ENCODE measurements at regions not wholly inside any gene's neighbourhood (a gene's known extent, or its start where the extent isn't known, plus 50 kb on each side); places are given as distances from the start of the nearest gene placed in this dataset.

GRCh38 chr15:79179108-79179561 lies 88.6 kb upstream of the RASGRF1 start:
- no peaks in the 10 kb centered on the region for H3K4me1 ChIP-seq (ENCODE audit: low read depth)
- no peaks in the 10 kb centered on the region for H3K9me3 ChIP-seq
- H3K36me3 ChIP-seq (ENCODE audit: low read depth), result no peaks in the 10 kb centered on the region
- ATAC-seq, result no peak
- H3K4me3 ChIP-seq, result no peak overlapping the region
- intact Hi-C loops (cut with DNase I, micrococcal nuclease), result no loop called here
- DNase-seq, result no peak
- TF ChIP-seq, protein P1, sequence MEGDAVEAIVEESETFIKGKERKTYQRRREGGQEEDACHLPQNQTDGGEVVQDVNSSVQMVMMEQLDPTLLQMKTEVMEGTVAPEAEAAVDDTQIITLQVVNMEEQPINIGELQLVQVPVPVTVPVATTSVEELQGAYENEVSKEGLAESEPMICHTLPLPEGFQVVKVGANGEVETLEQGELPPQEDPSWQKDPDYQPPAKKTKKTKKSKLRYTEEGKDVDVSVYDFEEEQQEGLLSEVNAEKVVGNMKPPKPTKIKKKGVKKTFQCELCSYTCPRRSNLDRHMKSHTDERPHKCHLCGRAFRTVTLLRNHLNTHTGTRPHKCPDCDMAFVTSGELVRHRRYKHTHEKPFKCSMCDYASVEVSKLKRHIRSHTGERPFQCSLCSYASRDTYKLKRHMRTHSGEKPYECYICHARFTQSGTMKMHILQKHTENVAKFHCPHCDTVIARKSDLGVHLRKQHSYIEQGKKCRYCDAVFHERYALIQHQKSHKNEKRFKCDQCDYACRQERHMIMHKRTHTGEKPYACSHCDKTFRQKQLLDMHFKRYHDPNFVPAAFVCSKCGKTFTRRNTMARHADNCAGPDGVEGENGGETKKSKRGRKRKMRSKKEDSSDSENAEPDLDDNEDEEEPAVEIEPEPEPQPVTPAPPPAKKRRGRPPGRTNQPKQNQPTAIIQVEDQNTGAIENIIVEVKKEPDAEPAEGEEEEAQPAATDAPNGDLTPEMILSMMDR (IDR thresholded peaks at IDR 0.05), result no peak

GRCh38 chr15:79178594-79178993 lies 88.0 kb upstream of the RASGRF1 start:
- H3K4me3 ChIP-seq, result no peak overlapping the region
- intact Hi-C loops (cut with DNase I, micrococcal nuclease), result no loop called here
- ATAC-seq (no peak), DNase-seq (no peak)
- H3K4me1 ChIP-seq (ENCODE audit: low read depth), result no peaks in the 10 kb centered on the region
- no peaks in the 10 kb centered on the region for H3K9me3 ChIP-seq
- TF ChIP-seq, protein P1 (IDR thresholded peaks at IDR 0.05), result no peak
- no peaks in the 10 kb centered on the region for H3K36me3 ChIP-seq (ENCODE audit: low read depth)

DNA sequence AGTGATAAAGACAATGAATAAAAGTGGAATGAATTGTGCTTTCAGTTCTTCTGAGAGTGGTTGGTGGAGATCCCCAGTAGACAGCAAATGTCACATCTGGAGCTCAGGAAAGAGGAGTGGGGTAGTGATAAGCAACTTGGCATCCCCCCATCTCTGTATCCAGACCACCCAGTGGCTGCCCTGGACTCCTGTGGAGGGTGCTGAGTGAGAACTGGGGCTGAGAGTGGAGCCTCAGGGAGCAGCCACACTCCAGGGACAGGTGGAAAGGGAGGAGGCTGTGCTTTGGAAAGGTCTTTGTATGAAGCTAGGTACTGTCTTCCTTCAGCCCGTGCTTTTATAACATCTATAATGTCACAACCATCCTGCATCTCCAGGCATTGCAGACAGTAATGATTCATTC lies 85.6 kb upstream of the RASGRF1 start:
- DNase-seq, result no peak
- no peak for ATAC-seq
- Histone ChIP-seq H3K4me3 (no peak overlapping the region), H3K4me1 (ENCODE audit: low read depth) (no peaks in the 10 kb centered on the region), H3K36me3 (ENCODE audit: low read depth) (no peaks in the 10 kb centered on the region), H3K9me3 (no peaks in the 10 kb centered on the region)
- TF ChIP-seq, protein P1 (IDR thresholded peaks at IDR 0.05), result no peak
- intact Hi-C loops (cut with DNase I, micrococcal nuclease), result no loop called here

- ATAC-seq, result no peak
- Histone ChIP-seq H3K9me3 (no peaks in the 10 kb centered on the region), H3K4me1 (ENCODE audit: low read depth) (no peaks in the 10 kb centered on the region), H3K36me3 (ENCODE audit: low read depth) (no peaks in the 10 kb centered on the region), H3K4me3 (no peak overlapping the region)
- no peak for DNase-seq
- intact Hi-C loops (cut with DNase I, micrococcal nuclease), result no loop called here
- TF ChIP-seq, protein P1 (IDR thresholded peaks at IDR 0.05), result no peak
Observed at GRCh38 chr15:79172801-79173460, 82.4 kb upstream of the RASGRF1 start.

DNA sequence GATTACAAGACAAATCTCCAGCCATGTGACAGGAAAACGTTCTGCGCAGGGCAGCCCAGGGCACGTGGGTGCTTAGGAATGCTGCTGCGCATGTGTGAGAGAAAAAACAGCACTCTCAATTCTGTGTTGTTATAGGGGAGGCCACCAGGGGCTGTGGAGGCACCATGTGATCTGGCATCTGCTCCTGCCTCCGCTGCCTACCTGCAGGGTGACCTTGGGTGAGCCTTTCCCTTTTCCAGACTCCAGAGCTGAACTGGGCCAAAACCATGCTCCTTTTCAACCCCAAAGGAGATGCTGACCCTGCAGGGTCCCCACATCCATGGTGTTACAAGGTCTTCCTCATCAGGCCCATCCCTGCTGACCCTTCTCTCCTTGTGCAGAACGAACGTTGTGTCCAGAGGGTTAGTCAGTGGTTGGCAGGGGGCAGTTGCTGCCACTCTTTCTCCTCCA lies 81.5 kb upstream of the RASGRF1 start:
- DNase-seq (no peak), ATAC-seq (no peak)
- Histone ChIP-seq H3K4me1 (ENCODE audit: low read depth) (no peaks in the 10 kb centered on the region), H3K36me3 (ENCODE audit: low read depth) (no peaks in the 10 kb centered on the region), H3K4me3 (no peak overlapping the region), H3K9me3 (no peaks in the 10 kb centered on the region)
- TF ChIP-seq, protein P1 (IDR thresholded peaks at IDR 0.05), result no peak
- intact Hi-C loops (cut with DNase I, micrococcal nuclease), result no loop called here
